Epithelial cell of esophagus (primary cell): ENCODE measurements at regions not wholly inside any gene's neighbourhood (a gene's known extent, or its start where the extent isn't known, plus 50 kb on each side); places are given as distances from the start of the nearest gene placed in this dataset.

Experiments used
- DNase-seq: peaks from one replicate; pipeline ENCODE4 v3.0.0; 2010; ENCODE audit warnings: low read depth
- H3K4me3 ChIP-seq: 2 replicates; pipeline ENCODE4 v1.5.1; 2011; ENCODE audit warnings: mild to moderate bottlenecking, low read length, control low read depth
- TF ChIP-seq, protein P1 (sequence below): IDR thresholded peaks from 2 replicates; pipeline ENCODE4 v1.5.1; 2011; ENCODE audit warnings: low read depth, mild to moderate bottlenecking, low read length, control low read depth, inconsistent platforms; ENCODE audit not compliant: insufficient read depth; ENCODE audit errors: missing control alignments

- DNase-seq = peak; percentile 42
- no peak overlapping the region for H3K4me3 ChIP-seq
- TF ChIP-seq, protein P1, sequence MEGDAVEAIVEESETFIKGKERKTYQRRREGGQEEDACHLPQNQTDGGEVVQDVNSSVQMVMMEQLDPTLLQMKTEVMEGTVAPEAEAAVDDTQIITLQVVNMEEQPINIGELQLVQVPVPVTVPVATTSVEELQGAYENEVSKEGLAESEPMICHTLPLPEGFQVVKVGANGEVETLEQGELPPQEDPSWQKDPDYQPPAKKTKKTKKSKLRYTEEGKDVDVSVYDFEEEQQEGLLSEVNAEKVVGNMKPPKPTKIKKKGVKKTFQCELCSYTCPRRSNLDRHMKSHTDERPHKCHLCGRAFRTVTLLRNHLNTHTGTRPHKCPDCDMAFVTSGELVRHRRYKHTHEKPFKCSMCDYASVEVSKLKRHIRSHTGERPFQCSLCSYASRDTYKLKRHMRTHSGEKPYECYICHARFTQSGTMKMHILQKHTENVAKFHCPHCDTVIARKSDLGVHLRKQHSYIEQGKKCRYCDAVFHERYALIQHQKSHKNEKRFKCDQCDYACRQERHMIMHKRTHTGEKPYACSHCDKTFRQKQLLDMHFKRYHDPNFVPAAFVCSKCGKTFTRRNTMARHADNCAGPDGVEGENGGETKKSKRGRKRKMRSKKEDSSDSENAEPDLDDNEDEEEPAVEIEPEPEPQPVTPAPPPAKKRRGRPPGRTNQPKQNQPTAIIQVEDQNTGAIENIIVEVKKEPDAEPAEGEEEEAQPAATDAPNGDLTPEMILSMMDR = no peak
These were observed 167.5 kb upstream of the TOPAZ1 start for GRCh38 chr3:44074181-44074580.

DNA sequence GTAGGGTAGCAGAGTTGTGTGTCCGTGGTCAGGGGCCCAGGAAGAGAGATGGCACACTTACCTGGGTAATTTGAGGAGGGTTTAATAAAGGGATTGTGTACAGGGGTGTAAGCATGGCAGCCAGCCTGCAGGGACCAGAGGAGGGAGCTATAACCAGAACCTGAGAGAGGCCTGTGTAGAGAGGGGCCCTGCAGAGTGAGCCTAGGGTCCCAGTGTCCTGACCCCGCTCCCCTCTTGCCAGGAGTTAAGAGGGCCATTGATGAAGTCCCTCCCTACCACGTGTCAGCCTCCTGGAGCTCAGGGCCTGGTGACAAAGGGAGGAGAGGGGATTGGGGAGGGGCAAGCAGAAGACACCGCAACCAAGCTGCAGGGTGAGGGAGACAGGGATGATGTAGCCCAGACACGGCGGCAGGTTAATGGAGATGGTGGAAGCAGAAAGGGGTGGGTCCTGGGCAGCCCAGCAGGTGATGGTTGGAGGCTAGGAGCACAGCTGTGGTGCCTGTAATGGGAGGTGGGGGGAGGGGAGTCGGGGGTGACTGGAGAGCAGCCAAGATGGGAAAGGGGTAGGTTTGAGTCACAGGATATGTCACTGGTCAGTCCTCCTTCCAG is 165.4 kb upstream of the TOPAZ1 start:
- no peak for DNase-seq
- no peak overlapping the region for H3K4me3 ChIP-seq
- TF ChIP-seq, protein P1 = no peak

DNA sequence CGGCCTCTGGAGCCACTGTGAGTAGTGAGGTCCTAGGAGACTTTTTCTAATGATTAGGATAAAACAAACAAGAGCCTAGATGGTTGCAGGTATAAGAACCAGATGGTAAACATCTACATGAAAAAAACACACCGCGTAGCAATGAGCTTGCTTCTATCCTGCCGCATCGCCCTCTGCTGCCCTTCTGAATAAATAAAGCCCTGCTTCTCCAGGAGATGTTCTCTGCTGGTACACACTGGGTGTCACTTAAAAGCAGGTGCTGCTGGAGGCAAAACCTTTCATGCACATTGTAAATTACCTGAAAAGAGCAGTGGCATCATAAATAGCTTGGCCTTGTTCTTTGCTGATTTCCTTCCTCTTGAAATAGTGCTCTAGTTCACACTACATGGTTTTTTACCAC is 164.4 kb upstream of the TOPAZ1 start:
- H3K4me3 ChIP-seq = no peak overlapping the region
- DNase-seq = peak; percentile 19
- TF ChIP-seq, protein P1 = peak; percentile 24

GRCh38 chr3:44078863-44079262 is 162.8 kb upstream of the TOPAZ1 start:
- no peak for DNase-seq
- no peak overlapping the region for H3K4me3 ChIP-seq
- TF ChIP-seq, protein P1 = no peak

GRCh38 chr3:44079916-44080315 is 161.8 kb upstream of the TOPAZ1 start:
- no peak overlapping the region for H3K4me3 ChIP-seq
- DNase-seq = no peak
- TF ChIP-seq, protein P1 = no peak

DNA sequence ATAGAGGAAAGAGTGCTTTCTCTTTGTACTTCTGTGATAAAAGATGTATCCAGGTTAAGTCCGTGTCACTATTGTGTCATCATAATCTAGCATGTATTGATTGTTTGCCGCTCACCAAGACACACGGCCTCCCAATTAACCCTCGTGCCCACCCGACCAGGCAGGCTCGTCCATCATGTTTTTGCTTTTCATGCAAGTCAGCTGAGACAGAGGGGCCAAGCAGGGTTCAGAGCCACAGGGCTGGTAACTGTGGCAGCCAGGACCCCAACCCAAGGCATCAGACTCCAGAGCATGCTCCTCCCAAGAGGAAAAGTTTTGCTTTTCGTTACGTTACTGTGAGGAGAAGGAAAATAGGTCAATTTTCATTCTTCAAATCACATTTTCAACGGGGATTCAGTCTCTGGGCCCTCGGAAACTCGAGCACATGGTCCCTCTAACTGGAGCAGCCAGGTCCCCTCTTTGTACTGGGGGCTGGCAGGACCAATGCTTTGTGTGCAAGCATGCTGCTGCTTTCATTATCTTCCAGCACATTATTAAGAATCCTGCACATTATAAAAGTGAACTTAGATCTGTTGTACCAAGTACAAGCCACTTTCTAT is 161.1 kb upstream of the TOPAZ1 start:
- TF ChIP-seq, protein P1 = no peak
- DNase-seq = no peak
- no peak overlapping the region for H3K4me3 ChIP-seq

GRCh38 chr3:44090036-44090435 is 151.7 kb upstream of the TOPAZ1 start:
- no peak overlapping the region for H3K4me3 ChIP-seq
- no peak for DNase-seq
- TF ChIP-seq, protein P1 = no peak
